Upper lobe of left lung (tissue), 6 donors: ENCODE measurements at regions not wholly inside any gene's neighbourhood (a gene's known extent, or its start where the extent isn't known, plus 50 kb on each side); places are given as distances from the start of the nearest gene placed in this dataset.
A peak's percentile ranks its signal among the peaks of the same experiment; 100 is the strongest.

Experiments used
- ATAC-seq, 2 donors: fragments of 200-7000 bp; cut with Tn5 transposase; one replicate each; pipeline ENCODE4 v1.9.1; 2022; ENCODE audit warnings: mild to moderate bottlenecking in 2 of 2, moderate library complexity in 2 of 2; ENCODE audit not compliant: low FRiP score in 2 of 2
- DNase-seq, 2 donors: peaks; one replicate each; pipeline ENCODE4 v3.0.0-alpha.2; 2019 to 2020
- H3K27ac ChIP-seq, 4 donors: fragments of 200-600 bp; sonication (generic); one replicate each; pipeline ENCODE4 v1.5.1; 2016 to 2019
- H3K27me3 ChIP-seq, 4 donors: fragments of 200-600 bp; sonication (generic); one replicate each; pipeline ENCODE4 v1.5.1; 2017 to 2019
- H3K36me3 ChIP-seq, 4 donors: fragments of 200-600 bp; sonication (generic); one replicate each; pipeline ENCODE4 v1.5.1; 2016 to 2019
- H3K4me1 ChIP-seq, 4 donors: fragments of 200-600 bp; sonication (generic); one replicate each; pipeline ENCODE4 v1.5.1; 2018 to 2019
- H3K4me3 ChIP-seq, 4 donors: fragments of 200-600 bp; sonication (generic); one replicate each; pipeline ENCODE4 v1.5.1; 2017 to 2019; ENCODE audit warnings: mild to moderate bottlenecking in 2 of 4, moderate library complexity in 1 of 4
- H3K9me3 ChIP-seq, 4 donors: fragments of 200-600 bp; sonication (generic); one replicate each; pipeline ENCODE4 v1.5.1; 2018 to 2019
- CTCF ChIP-seq, 6 experiments: fragments of 450-650 bp in 4 of 6; fragments of 200-600 bp in 2 of 6; sonication (generic) in 2 of 6; IDR thresholded peaks; one replicate each; pipeline ENCODE4 v1.5.1; 2016 to 2019; ENCODE audit warnings: antibody characterized with exemption in 6 of 6
- EP300 ChIP-seq, 4 donors: sonication (generic); formaldehyde crosslinking; IDR thresholded peaks; one replicate each; pipeline ENCODE4 v1.5.1; 2017; ENCODE audit warnings: antibody characterized with exemption in 4 of 4, control low read depth in 2 of 4
- POLR2A ChIP-seq, 4 donors: fragments of 450-650 bp; IDR thresholded peaks; one replicate each; pipeline ENCODE4 v1.5.1; 2016 to 2017; ENCODE audit warnings: antibody characterized with exemption in 4 of 4, mild to moderate bottlenecking in 2 of 4
- POLR2AphosphoS5 ChIP-seq, 2 donors: sonication (generic); formaldehyde crosslinking; IDR thresholded peaks; one replicate each; pipeline ENCODE4 v1.5.1; 2017; ENCODE audit warnings: antibody characterized with exemption in 2 of 2
- WGBS, 2 donors: methylation state at CpG; one replicate each; pipeline ENCODE4 v1.1.5; 2017 to 2018; 5-methylcytosine and 5-hydroxymethylcytosine counted together
- donor health status: DM: no; HTN: no; CAD: no; lungs with moderate emphysema.
- donor health status: DM: no; HTN: yes; CAD: no; lungs with severe emphysema.

GRCh38 chr22:27212102-27212501 is 554.7 kb downstream of the MIAT start:
- 26 to 28% methylated on average over 4 of the region's 4 CpGs for WGBS, 2 donors
- Histone ChIP-seq H3K4me3 (no peak overlapping the region), H3K4me1 (peaks cover 6 to 11% (median 8%) of the 10 kb centered on the region in 4 donors), H3K9me3 (no peaks in the 10 kb centered on the region), H3K36me3 (no peaks in the 10 kb centered on the region), H3K27ac (peak overlapping the region in 1 of 4 donors; percentile 36), H3K27me3 (no peaks in the 10 kb centered on the region)
- DNase-seq (no peak), ATAC-seq (no peak)
- no peak for TF ChIP-seq CTCF (IDR thresholded peaks at IDR 0.05)
- no peak for TF ChIP-seq POLR2AphosphoS5 (IDR thresholded peaks at IDR 0.05)
- no peak for TF ChIP-seq EP300 (IDR thresholded peaks at IDR 0.05)
- TF ChIP-seq POLR2A (IDR thresholded peaks at IDR 0.05): no peak

GRCh38 chr22:27212617-27213177 is 555.3 kb downstream of the MIAT start:
- ATAC-seq: peak in 1 of 2 donors; percentile 88
- H3K9me3 ChIP-seq: no peaks in the 10 kb centered on the region
- H3K4me3 ChIP-seq: no peak overlapping the region
- H3K36me3 ChIP-seq: no peaks in the 10 kb centered on the region
- H3K27ac ChIP-seq: peak overlapping the region; percentile 1 to 15 (median 8)
- TF ChIP-seq POLR2AphosphoS5 (IDR thresholded peaks at IDR 0.05) (peak; percentile 59 to 66), POLR2A (IDR thresholded peaks at IDR 0.05) (no peak), EP300 (IDR thresholded peaks at IDR 0.05) (peak in 1 of 4 donors; percentile 20), CTCF (IDR thresholded peaks at IDR 0.05) (no peak)
- 15 to 23% methylated on average over 14 of the region's 14 CpGs for WGBS, 2 donors
- peak in 1 of 2 donors; percentile 67 for DNase-seq
- no peaks in the 10 kb centered on the region for H3K27me3 ChIP-seq
- H3K4me1 ChIP-seq: peaks cover 6 to 11% (median 8%) of the 10 kb centered on the region in 4 donors

GRCh38 chr22:27213294-27213693 is 555.9 kb downstream of the MIAT start:
- Histone ChIP-seq H3K27me3 (no peaks in the 10 kb centered on the region), H3K4me1 (peaks cover 6 to 13% (median 9%) of the 10 kb centered on the region in 4 donors), H3K9me3 (no peaks in the 10 kb centered on the region), H3K27ac (peak overlapping the region; percentile 1 to 22 (median 8)), H3K36me3 (no peaks in the 10 kb centered on the region), H3K4me3 (no peak overlapping the region)
- DNase-seq (no peak), ATAC-seq (no peak)
- no peak for TF ChIP-seq POLR2AphosphoS5 (IDR thresholded peaks at IDR 0.05)
- WGBS, 2 donors: 67 to 76% methylated on average over 4 of the region's 4 CpGs

GRCh38 chr22:27213766-27214581 is 556.6 kb downstream of the MIAT start:
- peak in 1 of 2 donors; percentile 62 for ATAC-seq
- H3K36me3 ChIP-seq: no peaks in the 10 kb centered on the region

More at GRCh38 chr22:27213766-27214581, 556.6 kb downstream of the MIAT start:
- peak overlapping the region in 1 of 4 donors; percentile 22 for H3K27ac ChIP-seq
- peaks cover 6 to 17% (median 14%) of the 10 kb centered on the region in 4 donors for H3K4me1 ChIP-seq
- H3K4me3 ChIP-seq: no peak overlapping the region
- DNase-seq: peak in 1 of 2 donors; percentile 29
- no peaks in the 10 kb centered on the region for H3K27me3 ChIP-seq
- TF ChIP-seq EP300 (IDR thresholded peaks at IDR 0.05) (no peak), POLR2A (IDR thresholded peaks at IDR 0.05) (no peak), CTCF (IDR thresholded peaks at IDR 0.05) (no peak), POLR2AphosphoS5 (IDR thresholded peaks at IDR 0.05) (no peak)
- 81 to 86% methylated on average over 17 of the region's 17 CpGs for WGBS, 2 donors
- H3K9me3 ChIP-seq: no peaks in the 10 kb centered on the region
